HEK293 (cell line): ENCODE measurements at regions not wholly inside any gene's neighbourhood (a gene's known extent, or its start where the extent isn't known, plus 50 kb on each side); places are given as distances from the start of the nearest gene placed in this dataset.

Source experiments
- CTCF ChIA-PET: fragments of 350-600 bp; formaldehyde crosslinking; extraction: SDS; loops from one replicate; lab custom pipeline; 2021; ENCODE audit warnings: antibody characterized with exemption; lab: Yijun Ruan, JAX
- POLR2A ChIA-PET: fragments of 300-600 bp; formaldehyde crosslinking; extraction: SDS; loops from one replicate; lab custom pipeline; 2020; ENCODE audit warnings: antibody characterized with exemption, inconsistent platforms; lab: Yijun Ruan, JAX
- H3K27ac ChIP-seq: fragments of 200-500 bp; sonication (Bioruptor generic); 2 replicates; pipeline ENCODE4 v1.5.1; 2014; ENCODE audit warnings: low read depth, low read length, control low read depth, inconsistent platforms; ENCODE audit errors: extremely low read depth
- H3K36me3 ChIP-seq, 2 experiments: fragments of 200-500 bp in 1 of 2; sonication (Bioruptor generic) in 1 of 2; 1 replicate in 1 of 2; 2 replicates in 1 of 2; pipeline ENCODE4 v1.5.1; 2014 to 2017; ENCODE audit warnings: inconsistent platforms in 2 of 2, low read length in 2 of 2; ENCODE audit not compliant: control insufficient read depth in 2 of 2, insufficient read depth in 1 of 2
- H3K4me1 ChIP-seq: fragments of 200-500 bp; sonication (Bioruptor generic); 2 replicates; pipeline ENCODE4 v1.5.1; 2014; ENCODE audit warnings: mild to moderate bottlenecking, low read length, inconsistent platforms; ENCODE audit not compliant: control insufficient read depth, insufficient read depth
- H3K4me3 ChIP-seq: 2 replicates; pipeline ENCODE4 v1.5.1; 2011; ENCODE audit warnings: low read depth, mild to moderate bottlenecking, control low read depth, low read length, moderate library complexity
- H3K9me3 ChIP-seq: fragments of 200-500 bp; sonication (Bioruptor generic); 2 replicates; pipeline ENCODE4 v1.5.1; 2014; ENCODE audit warnings: low read depth, low read length, inconsistent platforms; ENCODE audit not compliant: control insufficient read depth, insufficient read depth
- HOXA7 ChIP-seq: sonication (generic); formaldehyde crosslinking; IDR thresholded peaks from 2 replicates; pipeline ENCODE4 v1.8.1; 2022; ENCODE audit warnings: missing genetic modification reagents, borderline replicate concordance
- MEIS1 ChIP-seq: sonication (generic); formaldehyde crosslinking; IDR thresholded peaks from 2 replicates; pipeline ENCODE4 v1.8.1; 2022; ENCODE audit warnings: missing genetic modification reagents, mild to moderate bottlenecking, borderline replicate concordance
- REPIN1 ChIP-seq: fragments of 450-650 bp; formaldehyde crosslinking; IDR thresholded peaks from 2 replicates; pipeline ENCODE4 v1.5.1; 2017; ENCODE audit warnings: missing biosample characterization, missing genetic modification characterization, low read depth
- ZBTB20 ChIP-seq: fragments of 450-650 bp; formaldehyde crosslinking; IDR thresholded peaks from 2 replicates; pipeline ENCODE4 v1.5.1; 2016; ENCODE audit warnings: missing biosample characterization, missing genetic modification characterization
- ZBTB44 ChIP-seq: fragments of 450-650 bp; IDR thresholded peaks from 2 replicates; pipeline ENCODE4 v1.5.1; 2018; ENCODE audit warnings: missing biosample characterization, mild to moderate bottlenecking, missing genetic modification characterization
- ZNF157 ChIP-seq: fragments of 450-650 bp; formaldehyde crosslinking; IDR thresholded peaks from 2 replicates; pipeline ENCODE4 v1.5.1; 2016; ENCODE audit warnings: missing biosample characterization, missing genetic modification characterization
- ZNF510 ChIP-seq: fragments of 450-650 bp; formaldehyde crosslinking; IDR thresholded peaks from 2 replicates; pipeline ENCODE4 v1.5.1; 2018; ENCODE audit warnings: mild to moderate bottlenecking, missing genetic modification characterization, missing biosample characterization; ENCODE audit not compliant: insufficient replicate concordance
- ZNF548 ChIP-seq: fragments of 450-650 bp; formaldehyde crosslinking; IDR thresholded peaks from 2 replicates; pipeline ENCODE4 v1.5.1; 2016; ENCODE audit warnings: missing biosample characterization, missing genetic modification characterization
- ZNF555 ChIP-seq: fragments of 450-650 bp; formaldehyde crosslinking; conservative IDR thresholded peaks from 2 replicates; pipeline ENCODE4 v1.5.1; 2017; ENCODE audit warnings: missing biosample characterization, mild to moderate bottlenecking, missing genetic modification characterization, inconsistent platforms
- ZNF664 ChIP-seq: fragments of 450-650 bp; formaldehyde crosslinking; IDR thresholded peaks from 2 replicates; pipeline ENCODE4 v1.5.1; 2016; ENCODE audit warnings: missing biosample characterization, missing genetic modification characterization
- ZNF670 ChIP-seq: fragments of 450-650 bp; formaldehyde crosslinking; IDR thresholded peaks from 2 replicates; pipeline ENCODE4 v1.5.1; 2016; ENCODE audit warnings: missing biosample characterization, missing genetic modification characterization, low read depth
- ZNF704 ChIP-seq: fragments of 450-650 bp; formaldehyde crosslinking; IDR thresholded peaks from 2 replicates; pipeline ENCODE4 v1.5.1; 2016; ENCODE audit warnings: missing biosample characterization, missing genetic modification characterization
- ZNF707 ChIP-seq: fragments of 450-650 bp; formaldehyde crosslinking; IDR thresholded peaks from 2 replicates; pipeline ENCODE4 v1.5.1; 2016; ENCODE audit warnings: missing biosample characterization, missing genetic modification characterization
- ZNF792 ChIP-seq: fragments of 450-650 bp; formaldehyde crosslinking; IDR thresholded peaks from 2 replicates; pipeline ENCODE4 v1.5.1; 2016; ENCODE audit warnings: missing biosample characterization, missing genetic modification characterization
- ZNF837 ChIP-seq: fragments of 450-650 bp; formaldehyde crosslinking; IDR thresholded peaks from 2 replicates; pipeline ENCODE4 v1.5.1; 2016; ENCODE audit warnings: missing biosample characterization, missing genetic modification characterization
- ZNF843 ChIP-seq: fragments of 450-650 bp; formaldehyde crosslinking; IDR thresholded peaks from 2 replicates; pipeline ENCODE4 v1.5.1; 2016; ENCODE audit warnings: missing biosample characterization, missing genetic modification characterization
- ZSCAN4 ChIP-seq: fragments of 450-650 bp; formaldehyde crosslinking; IDR thresholded peaks from 2 replicates; pipeline ENCODE4 v1.5.1; 2017; ENCODE audit warnings: missing biosample characterization, missing genetic modification characterization

GRCh38 chr5:42950456-42951292 is 89.4 kb downstream of the ANXA2R start (continued):
- TF ChIP-seq ZNF555 (tag by site-specific recombination) (no peak), ZBTB20 (peak; percentile 17; the same call in 1 of the 2 replicates), REPIN1 (tag by site-specific recombination) (no peak)
- TF ChIP-seq, all 188 proteins: peak for 12

GRCh38 chr5:42950116-42950455 is 90.0 kb downstream of the ANXA2R start:
- Histone ChIP-seq H3K9me3 (no peaks in the 10 kb centered on the region), H3K36me3 (no peaks in the 10 kb centered on the region), H3K4me1 (no peaks in the 10 kb centered on the region), H3K27ac (peak overlapping the region; percentile 55; the same call in 1 of the 2 replicates), H3K4me3 (peak overlapping the region; percentile 16)
- CTCF ChIA-PET = interaction anchor here (0.6 to 1.3 kb wide), 6 partner anchors 11 to 405 kb away, joined by 3 to 9 read pairs (median 4); no protein-coding TSS in a partner anchor
- POLR2A ChIA-PET = interaction anchor here (0.6 to 1.3 kb wide), 8 partner anchors 9 to 418 kb away, joined by 3 to 6 read pairs (median 3); no protein-coding TSS in a partner anchor
- TF ChIP-seq HOXA7 (no peak), ZBTB44 (no peak), ZNF510 (tag by site-specific recombination) (no peak), ZNF704 (no peak), ZSCAN4 (tag by site-specific recombination) (no peak), ZNF670 (tag by site-specific recombination) (no peak), ZNF792 (no peak), ZNF707 (tag by site-specific recombination) (no peak), ZNF664 (tag by site-specific recombination) (no peak), ZNF157 (no peak)

- H3K36me3 ChIP-seq = no peaks in the 10 kb centered on the region
- no peaks in the 10 kb centered on the region for H3K4me1 ChIP-seq
- TF ChIP-seq ZNF837 (tag by site-specific recombination) (no peak), ZNF548 (no peak), MEIS1 (CRISPR knock-in tag) (no peak), ZNF843 (tag by site-specific recombination) (no peak)
- ChIA-PET POLR2A (interaction anchor here (0.6 to 1.3 kb wide), 4 partner anchors 41 to 417 kb away, joined by 3 to 6 read pairs (median 5); no protein-coding TSS in a partner anchor), CTCF (interaction anchor here (0.6 to 1.3 kb wide), 4 partner anchors 36 to 92 kb away, joined by 4 to 9 read pairs (median 4); no protein-coding TSS in a partner anchor)
- no peak overlapping the region for H3K27ac ChIP-seq
- no peak overlapping the region for H3K4me3 ChIP-seq
- H3K9me3 ChIP-seq = no peaks in the 10 kb centered on the region
Measured at GRCh38 chr5:42949348-42950115, 90.6 kb downstream of the ANXA2R start.
